Hepatocyte (in vitro differentiated cells): ENCODE measurements at regions not wholly inside any gene's neighbourhood (a gene's known extent, or its start where the extent isn't known, plus 50 kb on each side); places are given as distances from the start of the nearest gene placed in this dataset.

Source experiments
- DNase-seq: peaks from one replicate; pipeline ENCODE4 v3.0.0-alpha.2; 2016; ENCODE audit warnings: low spot score
- H2AFZ ChIP-seq: fragments of 200-600 bp; sonication (generic); 2 replicates; pipeline ENCODE4 v1.6.0; 2016; ENCODE audit warnings: antibody characterized with exemption, mild to moderate bottlenecking
- H3K27ac ChIP-seq: fragments of 200-600 bp; sonication (generic); 2 replicates; pipeline ENCODE4 v1.5.1; 2016; ENCODE audit warnings: mild to moderate bottlenecking
- H3K27me3 ChIP-seq: fragments of 200-600 bp; sonication (generic); 2 replicates; pipeline ENCODE4 v1.6.1; 2016
- H3K36me3 ChIP-seq: fragments of 200-600 bp; sonication (generic); replicated peaks from 2 replicates; pipeline ENCODE4 v1.5.1; 2016; ENCODE audit warnings: low read depth; ENCODE audit not compliant: insufficient read depth
- H3K4me1 ChIP-seq: fragments of 200-600 bp; sonication (generic); 2 replicates; pipeline ENCODE4 v1.5.1; 2016; ENCODE audit warnings: mild to moderate bottlenecking, moderate library complexity; ENCODE audit not compliant: insufficient read depth
- H3K4me2 ChIP-seq: fragments of 200-600 bp; sonication (generic); 2 replicates; pipeline ENCODE4 v1.6.0; 2016
- H3K4me3 ChIP-seq: fragments of 200-600 bp; sonication (generic); 2 replicates; pipeline ENCODE4 v1.5.1; 2016; ENCODE audit warnings: mild to moderate bottlenecking
- H3K79me2 ChIP-seq: fragments of 200-600 bp; sonication (generic); 2 replicates; pipeline ENCODE4 v1.6.0; 2017; ENCODE audit warnings: mild to moderate bottlenecking
- H3K9me2 ChIP-seq: fragments of 200-600 bp; sonication (generic); replicated peaks from 2 replicates; pipeline ENCODE4 v1.6.0; 2017; ENCODE audit warnings: mild to moderate bottlenecking; ENCODE audit not compliant: insufficient read depth
- H3K9me3 ChIP-seq: fragments of 200-600 bp; sonication (generic); 2 replicates; pipeline ENCODE4 v1.5.1; 2016; ENCODE audit warnings: low read depth, mild to moderate bottlenecking
- H4K20me1 ChIP-seq: fragments of 200-600 bp; sonication (generic); 2 replicates; pipeline ENCODE4 v1.6.0; 2016; ENCODE audit warnings: mild to moderate bottlenecking; ENCODE audit not compliant: insufficient read depth, poor library complexity, severe bottlenecking
- EZH2 ChIP-seq: fragments of 200-600 bp; sonication (generic); IDR thresholded peaks from 2 replicates; pipeline ENCODE4 v1.6.1; 2016; ENCODE audit warnings: antibody characterized with exemption, mild to moderate bottlenecking, borderline replicate concordance
- EZH2phosphoT487 ChIP-seq: fragments of 200-600 bp; sonication (generic); IDR thresholded peaks from one replicate; pipeline ENCODE4 v1.6.1; 2018; ENCODE audit warnings: antibody characterized with exemption, mild to moderate bottlenecking, low read depth, moderate library complexity; ENCODE audit not compliant: unreplicated experiment, severe bottlenecking
- WGBS: methylation state at CpG from one replicate; pipeline ENCODE4 v1.1.6; 2016; ENCODE audit warnings: low lambda C conversion rate; ENCODE audit errors: missing lambda C conversion rate; 5-methylcytosine and 5-hydroxymethylcytosine counted together
- TF ChIP-seq, protein P1 (sequence below): fragments of 200-600 bp; sonication (generic); IDR thresholded peaks from 2 replicates; pipeline ENCODE4 v1.5.1; 2016; ENCODE audit warnings: antibody characterized with exemption, mild to moderate bottlenecking; ENCODE audit not compliant: poor library complexity

DNA sequence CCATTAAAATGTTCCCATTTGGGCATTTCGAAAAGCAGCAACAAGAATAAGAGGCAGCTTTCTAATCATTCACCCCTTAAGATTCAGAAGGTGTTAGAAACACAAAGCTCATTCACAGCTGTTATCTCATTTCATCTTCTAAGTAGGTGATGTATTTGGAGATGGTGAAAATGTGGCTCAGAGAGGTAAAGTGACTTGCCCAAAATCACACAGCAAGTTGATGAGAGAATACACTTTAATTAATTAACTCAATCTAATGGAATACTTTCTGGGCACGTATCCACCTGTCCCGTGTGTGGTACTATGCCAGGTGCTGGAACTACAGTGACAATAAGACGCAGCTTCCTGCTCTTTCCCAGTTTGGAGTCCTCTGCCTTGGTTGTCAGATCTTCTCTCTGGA is 147.4 kb upstream of the LRFN2 start:
- Histone ChIP-seq H3K79me2 (no peaks in the 10 kb centered on the region), H3K27ac (no peak overlapping the region), H3K9me2 (no peaks in the 10 kb centered on the region), H3K36me3 (no peaks in the 10 kb centered on the region), H3K4me1 (no peaks in the 10 kb centered on the region), H3K27me3 (no peaks in the 10 kb centered on the region), H3K4me2 (no peak overlapping the region), H2AFZ (no peak overlapping the region), H3K4me3 (no peak overlapping the region), H4K20me1 (no peaks in the 10 kb centered on the region), H3K9me3 (no peaks in the 10 kb centered on the region)
- no peak for DNase-seq
- TF ChIP-seq, protein P1, sequence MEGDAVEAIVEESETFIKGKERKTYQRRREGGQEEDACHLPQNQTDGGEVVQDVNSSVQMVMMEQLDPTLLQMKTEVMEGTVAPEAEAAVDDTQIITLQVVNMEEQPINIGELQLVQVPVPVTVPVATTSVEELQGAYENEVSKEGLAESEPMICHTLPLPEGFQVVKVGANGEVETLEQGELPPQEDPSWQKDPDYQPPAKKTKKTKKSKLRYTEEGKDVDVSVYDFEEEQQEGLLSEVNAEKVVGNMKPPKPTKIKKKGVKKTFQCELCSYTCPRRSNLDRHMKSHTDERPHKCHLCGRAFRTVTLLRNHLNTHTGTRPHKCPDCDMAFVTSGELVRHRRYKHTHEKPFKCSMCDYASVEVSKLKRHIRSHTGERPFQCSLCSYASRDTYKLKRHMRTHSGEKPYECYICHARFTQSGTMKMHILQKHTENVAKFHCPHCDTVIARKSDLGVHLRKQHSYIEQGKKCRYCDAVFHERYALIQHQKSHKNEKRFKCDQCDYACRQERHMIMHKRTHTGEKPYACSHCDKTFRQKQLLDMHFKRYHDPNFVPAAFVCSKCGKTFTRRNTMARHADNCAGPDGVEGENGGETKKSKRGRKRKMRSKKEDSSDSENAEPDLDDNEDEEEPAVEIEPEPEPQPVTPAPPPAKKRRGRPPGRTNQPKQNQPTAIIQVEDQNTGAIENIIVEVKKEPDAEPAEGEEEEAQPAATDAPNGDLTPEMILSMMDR: no peak
- TF ChIP-seq EZH2 (no peak), EZH2phosphoT487 (no peak)
- WGBS: 95% methylated on average over 4 of the region's 4 CpGs

DNA sequence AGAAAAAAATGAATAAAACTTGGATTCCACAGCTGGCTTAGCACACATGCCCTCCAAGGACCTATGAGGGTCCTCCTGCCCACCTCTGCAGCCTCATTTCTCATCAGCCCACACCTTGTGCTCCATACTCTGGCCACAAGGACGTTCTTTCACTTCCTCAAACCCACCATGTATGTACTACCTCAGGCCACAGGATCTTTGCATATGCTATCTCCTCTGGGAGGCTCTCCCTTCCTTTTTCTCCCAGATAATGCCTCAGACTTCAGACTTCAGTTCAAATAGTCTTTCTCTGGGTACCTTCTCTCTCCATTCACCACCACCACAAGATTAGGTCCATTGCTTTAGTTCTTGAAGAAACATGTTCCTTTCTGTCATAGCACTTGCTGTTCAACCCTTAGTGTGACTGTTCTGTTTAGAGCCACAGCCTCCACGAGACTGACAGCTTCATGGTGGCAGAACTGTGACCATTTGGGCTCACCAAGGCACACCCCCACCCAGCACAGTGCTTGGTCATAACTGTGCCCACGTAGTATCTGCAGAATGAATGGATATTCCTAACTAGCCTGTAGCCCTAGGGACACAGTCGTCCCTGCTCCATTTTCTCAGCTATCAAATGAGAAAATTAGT is 146.7 kb upstream of the LRFN2 start:
- Histone ChIP-seq H3K4me3 (no peak overlapping the region), H3K27ac (no peak overlapping the region), H3K79me2 (no peaks in the 10 kb centered on the region), H4K20me1 (no peaks in the 10 kb centered on the region), H3K4me2 (no peak overlapping the region), H3K9me3 (no peaks in the 10 kb centered on the region), H3K27me3 (no peaks in the 10 kb centered on the region), H2AFZ (no peak overlapping the region), H3K9me2 (no peaks in the 10 kb centered on the region), H3K36me3 (no peaks in the 10 kb centered on the region), H3K4me1 (no peaks in the 10 kb centered on the region)
- 83% methylated on average over 4 of the region's 4 CpGs for WGBS
- TF ChIP-seq EZH2: no peak
- TF ChIP-seq, protein P1: no peak
- no peak for TF ChIP-seq EZH2phosphoT487
- no peak for DNase-seq

- DNase-seq: no peak
- H3K27ac ChIP-seq: no peak overlapping the region
- H3K4me1 ChIP-seq: no peaks in the 10 kb centered on the region
- H3K9me3 ChIP-seq: no peaks in the 10 kb centered on the region
- no peaks in the 10 kb centered on the region for H3K9me2 ChIP-seq
- H3K36me3 ChIP-seq: no peaks in the 10 kb centered on the region
- no peaks in the 10 kb centered on the region for H4K20me1 ChIP-seq
- H3K79me2 ChIP-seq: no peaks in the 10 kb centered on the region
- H2AFZ ChIP-seq: no peak overlapping the region
- no peak overlapping the region for H3K4me3 ChIP-seq
- TF ChIP-seq EZH2: no peak
- no peak for TF ChIP-seq EZH2phosphoT487
- TF ChIP-seq, protein P1: no peak
- H3K27me3 ChIP-seq: no peaks in the 10 kb centered on the region
- WGBS: 24% methylated on average over 1 of the region's 1 CpG
- H3K4me2 ChIP-seq: no peak overlapping the region
Observed at GRCh38 chr6:40733290-40733689, 146.1 kb upstream of the LRFN2 start.

- H3K27me3 ChIP-seq: no peaks in the 10 kb centered on the region
- no peak overlapping the region for H3K4me2 ChIP-seq
- WGBS: 64% methylated on average over 3 of the region's 3 CpGs
- no peak for DNase-seq
- H3K4me3 ChIP-seq: no peak overlapping the region
- TF ChIP-seq, protein P1: no peak
- TF ChIP-seq EZH2phosphoT487 (no peak), EZH2 (no peak)
- no peaks in the 10 kb centered on the region for H3K79me2 ChIP-seq
- H4K20me1 ChIP-seq: no peaks in the 10 kb centered on the region
- H3K27ac ChIP-seq: no peak overlapping the region
- no peaks in the 10 kb centered on the region for H3K9me2 ChIP-seq
- no peaks in the 10 kb centered on the region for H3K9me3 ChIP-seq
- H3K4me1 ChIP-seq: no peaks in the 10 kb centered on the region
- H3K36me3 ChIP-seq: no peaks in the 10 kb centered on the region
- no peak overlapping the region for H2AFZ ChIP-seq
Observed at GRCh38 chr6:40732878-40733277, 145.7 kb upstream of the LRFN2 start.
